Neuronal stem cell (in vitro differentiated cells): ENCODE measurements at regions not wholly inside any gene's neighbourhood (a gene's known extent, or its start where the extent isn't known, plus 50 kb on each side); places are given as distances from the start of the nearest gene placed in this dataset.

ENCODE experiments used
- DNase-seq: peaks from one replicate; pipeline ENCODE4 v3.0.0-alpha.2; 2013; ENCODE audit warnings: low spot score
- H2AFZ ChIP-seq: one replicate; pipeline ENCODE4 v1.6.1; 2013; ENCODE audit warnings: mild to moderate bottlenecking, low read length, inconsistent platforms
- H2AK5ac ChIP-seq: 2 replicates; pipeline ENCODE4 v1.6.1; 2013; ENCODE audit warnings: low read depth, mild to moderate bottlenecking, inconsistent platforms, low read length, moderate library complexity, mixed read lengths
- H2BK120ac ChIP-seq: 2 replicates; pipeline ENCODE4 v1.6.1; 2013; ENCODE audit warnings: low read depth, mild to moderate bottlenecking, inconsistent platforms, low read length, moderate library complexity, mixed read lengths
- H2BK12ac ChIP-seq: one replicate; pipeline ENCODE4 v1.6.1; 2013; ENCODE audit warnings: low read length, inconsistent platforms
- H2BK15ac ChIP-seq: 2 replicates; pipeline ENCODE4 v1.6.1; 2013; ENCODE audit warnings: mild to moderate bottlenecking, low read length, inconsistent platforms, mixed read lengths
- H2BK5ac ChIP-seq: one replicate; pipeline ENCODE4 v1.6.1; 2013; ENCODE audit warnings: inconsistent platforms, mild to moderate bottlenecking, low read length, moderate library complexity
- H3K14ac ChIP-seq: one replicate; pipeline ENCODE4 v1.6.1; 2013; ENCODE audit warnings: low read length, inconsistent platforms
- H3K18ac ChIP-seq: 2 replicates; pipeline ENCODE4 v1.6.1; 2013; ENCODE audit warnings: low read length, inconsistent platforms
- H3K23ac ChIP-seq: 2 replicates; pipeline ENCODE4 v1.6.1; 2013; ENCODE audit warnings: low read depth, mild to moderate bottlenecking, mixed read lengths, low read length, inconsistent platforms; ENCODE audit not compliant: poor library complexity
- H3K27ac ChIP-seq: replicated peaks from 3 replicates; pipeline ENCODE4 v1.5.1; 2013; ENCODE audit warnings: low read length, inconsistent platforms
- H3K27me3 ChIP-seq, 3 experiments: 2 replicates each; pipeline ENCODE4 v1.6.1; 2013; ENCODE audit warnings: low read length in 3 of 3, mild to moderate bottlenecking in 2 of 3, inconsistent platforms in 1 of 3, low read depth in 1 of 3, mixed read lengths in 1 of 3, moderate library complexity in 1 of 3; ENCODE audit not compliant: control insufficient read depth in 3 of 3, insufficient read depth in 3 of 3
- H3K36me3 ChIP-seq, 2 donors: replicated peaks in 1 of 2; 2 replicates each; pipeline ENCODE4 v1.6.1; 2013; ENCODE audit warnings: low read length in 2 of 2; ENCODE audit not compliant: control insufficient read depth in 2 of 2, insufficient read depth in 2 of 2
- H3K4ac ChIP-seq: 2 replicates; pipeline ENCODE4 v1.6.1; 2013; ENCODE audit warnings: inconsistent platforms, mild to moderate bottlenecking, low read length, moderate library complexity
- H3K4me1 ChIP-seq, 2 donors: 1 replicate in 1 of 2; 2 replicates in 1 of 2; pipeline ENCODE4 v1.6.1; 2013; ENCODE audit warnings: low read length in 2 of 2, low read depth in 1 of 2; ENCODE audit not compliant: control insufficient read depth in 2 of 2, insufficient read depth in 1 of 2
- H3K4me2 ChIP-seq: one replicate; pipeline ENCODE4 v1.6.1; 2013; ENCODE audit warnings: mild to moderate bottlenecking, low read length, inconsistent platforms; ENCODE audit not compliant: insufficient read depth, poor library complexity, severe bottlenecking
- H3K4me3 ChIP-seq, 2 donors: 2 replicates each; pipeline ENCODE4 v1.5.1; 2013; ENCODE audit warnings: low read length in 2 of 2, mild to moderate bottlenecking in 2 of 2, inconsistent platforms in 1 of 2, moderate library complexity in 1 of 2
- H3K79me1 ChIP-seq: one replicate; pipeline ENCODE4 v1.6.1; 2013; ENCODE audit warnings: low read depth, mild to moderate bottlenecking, inconsistent platforms, low read length, moderate library complexity
- H3K9ac ChIP-seq: one replicate; pipeline ENCODE4 v1.6.1; 2013; ENCODE audit warnings: mild to moderate bottlenecking, low read depth, low read length, inconsistent platforms; ENCODE audit not compliant: poor library complexity
- H3K9me3 ChIP-seq, 2 donors: replicated peaks in 1 of 2; 2 replicates each; pipeline versions ENCODE3 to v1.6.1; 2013; ENCODE audit warnings: low read length in 2 of 2, mild to moderate bottlenecking in 2 of 2, inconsistent platforms in 1 of 2, low read depth in 1 of 2, mixed read lengths in 1 of 2, moderate library complexity in 1 of 2; ENCODE audit not compliant: control insufficient read depth in 2 of 2, insufficient read depth in 1 of 2
- H4K8ac ChIP-seq: one replicate; pipeline ENCODE4 v1.6.1; 2013; ENCODE audit warnings: low read depth, mild to moderate bottlenecking, inconsistent platforms, low read length, moderate library complexity
- H4K91ac ChIP-seq: one replicate; pipeline ENCODE4 v1.6.1; 2013; ENCODE audit warnings: low read length, low read depth, mild to moderate bottlenecking, inconsistent platforms; ENCODE audit not compliant: poor library complexity
- WGBS, 2 donors: extraction: QIAGEN DNeasy Blood & Tissue Kit; methylation state at CpG; one replicate each; pipeline ENCODE4 v1.1.7; 2013; ENCODE audit warnings: missing lambda C conversion rate in 2 of 2, mixed read lengths in 1 of 2; ENCODE audit not compliant: insufficient read length in 2 of 2, insufficient replicate concordance in 1 of 2; ENCODE audit errors: extremely low coverage in 2 of 2; 5-methylcytosine and 5-hydroxymethylcytosine counted together

DNA sequence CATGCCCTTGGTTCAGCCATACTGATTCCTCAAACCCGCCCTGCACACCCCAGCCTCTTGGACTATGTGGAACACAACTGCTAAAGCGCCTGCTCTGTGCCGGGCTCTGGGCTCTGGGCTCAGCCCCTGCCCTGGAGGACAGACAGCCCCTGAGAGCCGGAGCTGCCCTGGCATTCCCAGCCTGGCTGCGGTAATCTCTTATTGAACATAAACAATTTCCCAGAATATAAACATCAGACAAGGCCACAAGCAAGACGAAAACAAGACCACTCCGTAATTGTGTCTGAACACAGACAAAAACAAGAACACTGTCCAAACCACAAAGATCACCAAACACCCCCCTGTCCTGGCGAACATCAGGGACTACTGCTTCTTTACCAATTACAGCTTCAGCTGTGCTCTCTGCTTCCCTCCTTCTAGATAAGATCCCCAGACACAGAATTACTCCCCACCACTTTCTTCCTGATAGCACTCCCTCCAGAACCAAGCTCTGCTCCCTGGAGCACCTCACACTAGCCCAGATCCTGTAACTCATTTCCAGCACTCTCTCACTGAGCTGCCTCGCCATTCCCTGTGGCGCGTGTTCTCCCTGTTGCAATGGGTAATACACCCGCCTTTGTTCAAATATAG is 57.1 kb upstream of the TLE3 start:
- Histone ChIP-seq H2BK12ac (no peak overlapping the region), H3K18ac (no peak overlapping the region), H2BK5ac (peak overlapping the region; percentile 11), H3K27ac (no peak overlapping the region), H3K23ac (no peak overlapping the region), H3K36me3 (no peaks in the 10 kb centered on the region), H3K4ac (no peak overlapping the region), H3K9me3 (no peaks in the 10 kb centered on the region), H3K27me3 (peaks cover 0 to 55% (median 5%) of the 10 kb centered on the region in 3 experiments), H2BK120ac (no peak overlapping the region), H2AK5ac (peak overlapping the region; percentile 24), H2AFZ (peak overlapping the region; percentile 68), H4K91ac (no peak overlapping the region), H3K4me2 (no peak overlapping the region), H3K14ac (no peak overlapping the region), H3K9ac (no peak overlapping the region), H2BK15ac (no peak overlapping the region), H4K8ac (no peak overlapping the region), H3K4me3 (no peak overlapping the region), H3K79me1 (no peaks in the 10 kb centered on the region), H3K4me1 (peaks cover 4 to 6% of the 10 kb centered on the region in 2 donors)
- WGBS, 2 donors = no CpG with 5 or more reads among the region's 12 CpGs
- DNase-seq = no peak

DNA sequence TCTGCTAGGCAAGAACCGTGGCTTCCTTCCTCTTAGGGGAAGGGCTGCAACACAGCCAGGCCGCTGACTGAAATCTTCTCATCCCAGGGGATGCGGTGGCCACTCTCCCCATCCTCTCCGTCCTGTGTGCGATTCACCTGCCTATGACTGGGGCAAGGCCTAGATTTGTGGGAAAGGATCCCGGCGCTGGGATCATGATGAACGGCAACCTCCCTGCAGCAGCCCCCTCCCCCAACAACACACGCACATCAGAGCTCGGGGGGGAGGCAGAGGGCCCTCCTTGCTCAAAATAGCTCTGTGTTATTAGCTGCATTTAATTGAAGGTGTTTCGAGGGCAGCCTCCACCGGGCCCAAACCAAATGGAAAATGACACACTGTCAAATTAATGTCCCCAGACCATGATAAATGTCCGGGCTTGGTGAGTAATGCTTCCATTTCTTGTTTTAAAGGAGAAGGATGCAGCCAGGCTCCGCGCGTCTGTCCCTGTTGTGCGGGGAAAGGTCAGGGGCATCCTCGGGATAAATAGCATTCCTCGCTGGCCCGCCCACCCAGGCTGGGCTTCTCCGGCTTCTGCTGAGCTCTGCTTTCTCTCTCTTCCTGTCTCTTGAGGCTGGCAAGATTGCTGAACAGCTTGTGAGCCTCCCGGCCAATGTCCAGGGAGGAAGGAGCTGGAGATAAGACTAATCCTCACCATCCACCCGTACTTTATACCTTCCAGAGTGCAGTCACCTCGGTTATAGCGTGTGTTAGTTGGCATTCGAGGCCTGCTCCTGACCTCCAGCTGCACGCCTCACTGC is 56.4 kb upstream of the TLE3 start:
- H3K4ac ChIP-seq = no peak overlapping the region
- no peak overlapping the region for H3K23ac ChIP-seq
- H3K4me3 ChIP-seq = no peak overlapping the region
- no peak overlapping the region for H2BK120ac ChIP-seq
- H4K91ac ChIP-seq = no peak overlapping the region
- H2AK5ac ChIP-seq = peak overlapping the region; percentile 24
- H3K27me3 ChIP-seq = peaks cover 0 to 55% (median 5%) of the 10 kb centered on the region in 3 experiments
- H2AFZ ChIP-seq = peak overlapping the region; percentile 68
- no peaks in the 10 kb centered on the region for H3K36me3 ChIP-seq
- H3K4me2 ChIP-seq = no peak overlapping the region
- H2BK15ac ChIP-seq = no peak overlapping the region
- H3K79me1 ChIP-seq = no peaks in the 10 kb centered on the region
- H3K9ac ChIP-seq = no peak overlapping the region
- no peak overlapping the region for H2BK5ac ChIP-seq
- H2BK12ac ChIP-seq = no peak overlapping the region
- H3K18ac ChIP-seq = no peak overlapping the region
- H3K4me1 ChIP-seq = peaks cover 4 to 6% of the 10 kb centered on the region in 2 donors
- WGBS, 2 donors = no CpG with 5 or more reads among the region's 27 CpGs
- no peaks in the 10 kb centered on the region for H3K9me3 ChIP-seq
- no peak overlapping the region for H4K8ac ChIP-seq
- no peak overlapping the region for H3K27ac ChIP-seq
- no peak overlapping the region for H3K14ac ChIP-seq
- no peak for DNase-seq

DNA sequence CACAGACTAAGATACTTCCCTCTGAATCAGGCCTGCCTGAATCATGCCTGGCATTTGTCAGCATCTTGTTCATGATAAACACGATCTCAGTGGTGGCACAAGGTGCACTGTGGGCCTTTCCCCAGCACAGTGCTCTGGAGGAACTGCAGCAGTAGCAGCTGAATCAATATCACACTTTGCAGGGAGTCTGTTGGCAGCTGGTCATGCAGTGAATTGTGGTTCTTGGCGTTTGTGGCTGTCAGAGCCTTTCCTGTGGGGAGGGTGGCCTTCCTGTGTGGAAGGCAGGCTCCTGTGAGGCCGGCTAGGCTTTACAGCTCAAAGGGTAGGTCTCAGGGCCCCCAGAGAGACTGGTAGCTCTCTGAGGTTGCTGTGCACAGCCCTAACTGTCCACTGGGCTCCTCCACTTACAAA is 54.4 kb upstream of the TLE3 start:
- H3K4me1 ChIP-seq = peaks cover 4 to 10% of the 10 kb centered on the region in 2 donors
- no peak for DNase-seq
- no peaks in the 10 kb centered on the region for H3K79me1 ChIP-seq
- WGBS, 2 donors = no CpG with 5 or more reads among the region's 3 CpGs
- H3K9ac ChIP-seq = no peak overlapping the region
- no peak overlapping the region for H2BK120ac ChIP-seq
- H3K4me2 ChIP-seq = no peak overlapping the region
- peaks cover 0 to 43% (median 5%) of the 10 kb centered on the region in 3 experiments for H3K27me3 ChIP-seq
- no peak overlapping the region for H3K18ac ChIP-seq
- H2BK5ac ChIP-seq = no peak overlapping the region
- H3K4ac ChIP-seq = no peak overlapping the region
- H3K9me3 ChIP-seq = no peaks in the 10 kb centered on the region
- no peak overlapping the region for H2AFZ ChIP-seq
- no peak overlapping the region for H2AK5ac ChIP-seq
- no peak overlapping the region for H3K14ac ChIP-seq
- no peak overlapping the region for H4K8ac ChIP-seq
- H2BK15ac ChIP-seq = no peak overlapping the region
- no peaks in the 10 kb centered on the region for H3K36me3 ChIP-seq
- no peak overlapping the region for H3K4me3 ChIP-seq
- H3K27ac ChIP-seq = no peak overlapping the region
- no peak overlapping the region for H3K23ac ChIP-seq
- no peak overlapping the region for H2BK12ac ChIP-seq
- H4K91ac ChIP-seq = no peak overlapping the region

GRCh38 chr15:70151462-70151861 is 53.7 kb upstream of the TLE3 start:
- no peak overlapping the region for H3K14ac ChIP-seq
- H3K4me3 ChIP-seq = no peak overlapping the region
- no peaks in the 10 kb centered on the region for H3K36me3 ChIP-seq
- H3K27me3 ChIP-seq = peaks cover 0 to 37% (median 5%) of the 10 kb centered on the region in 3 experiments
- H4K8ac ChIP-seq = no peak overlapping the region
- no peak overlapping the region for H3K9ac ChIP-seq
- no peak overlapping the region for H2BK120ac ChIP-seq
- H3K9me3 ChIP-seq = no peaks in the 10 kb centered on the region
- H2BK15ac ChIP-seq = no peak overlapping the region
- H3K23ac ChIP-seq = no peak overlapping the region
- H3K4me2 ChIP-seq = no peak overlapping the region
- no peak overlapping the region for H3K4ac ChIP-seq
- no peaks in the 10 kb centered on the region for H3K79me1 ChIP-seq
- no peak overlapping the region for H2AK5ac ChIP-seq
- H4K91ac ChIP-seq = no peak overlapping the region
- H3K27ac ChIP-seq = no peak overlapping the region
- H3K4me1 ChIP-seq = peaks cover 4 to 10% of the 10 kb centered on the region in 2 donors
- no peak for DNase-seq
- no peak overlapping the region for H2BK12ac ChIP-seq
- H2BK5ac ChIP-seq = no peak overlapping the region
- no peak overlapping the region for H3K18ac ChIP-seq
- H2AFZ ChIP-seq = no peak overlapping the region
- WGBS, 2 donors = no CpG with 5 or more reads among the region's 4 CpGs
